Activated naive CD4-positive, alpha-beta T cell treated with anti-CD3 and anti-CD28 coated beads, Interleukin-2, amount 50 U/mL, for 24 hours (primary cell): ENCODE measurements at regions not wholly inside any gene's neighbourhood (a gene's known extent, or its start where the extent isn't known, plus 50 kb on each side); places are given as distances from the start of the nearest gene placed in this dataset.

Experiments
- H3K27ac Mint-ChIP-seq: one replicate; pipeline ENCODE4 v1.8.0; 2021; ENCODE audit warnings: mild to moderate bottlenecking, mixed read lengths
- H3K27me3 Mint-ChIP-seq: one replicate; pipeline ENCODE4 v1.8.0; 2021; ENCODE audit warnings: mixed read lengths
- H3K36me3 Mint-ChIP-seq: one replicate; pipeline ENCODE4 v1.8.0; 2021; ENCODE audit warnings: mixed read lengths
- H3K4me1 Mint-ChIP-seq: one replicate; pipeline ENCODE4 v1.8.0; 2021; ENCODE audit warnings: mixed read lengths
- H3K4me3 Mint-ChIP-seq: one replicate; pipeline ENCODE4 v1.8.0; 2021; ENCODE audit warnings: mild to moderate bottlenecking, mixed read lengths
- H3K9me3 Mint-ChIP-seq: one replicate; pipeline ENCODE4 v1.8.0; 2021; ENCODE audit warnings: mixed read lengths

- no peak overlapping the region for H3K27ac Mint-ChIP-seq
- no peak overlapping the region for H3K4me3 Mint-ChIP-seq
- H3K27me3 Mint-ChIP-seq: no peaks in the 10 kb centered on the region
- no peaks in the 10 kb centered on the region for H3K36me3 Mint-ChIP-seq
- no peaks in the 10 kb centered on the region for H3K4me1 Mint-ChIP-seq
- H3K9me3 Mint-ChIP-seq: peaks cover 4% of the 10 kb centered on the region
Observed at GRCh38 chr6:67630146-67630545, 1004.9 kb upstream of the ADGRB3 start.

- Mint-ChIP-seq H3K36me3 (no peaks in the 10 kb centered on the region), H3K9me3 (peaks cover 4% of the 10 kb centered on the region), H3K27me3 (no peaks in the 10 kb centered on the region), H3K4me3 (no peak overlapping the region), H3K27ac (no peak overlapping the region), H3K4me1 (no peaks in the 10 kb centered on the region)
Observed at GRCh38 chr6:67629258-67629657, 1005.8 kb upstream of the ADGRB3 start.

- Mint-ChIP-seq H3K27me3 (no peaks in the 10 kb centered on the region), H3K4me1 (no peaks in the 10 kb centered on the region), H3K9me3 (peaks cover 8% of the 10 kb centered on the region), H3K27ac (no peak overlapping the region), H3K4me3 (no peak overlapping the region), H3K36me3 (no peaks in the 10 kb centered on the region)
Observed at GRCh38 chr6:67615796-67616195, 1019.3 kb upstream of the ADGRB3 start.

DNA sequence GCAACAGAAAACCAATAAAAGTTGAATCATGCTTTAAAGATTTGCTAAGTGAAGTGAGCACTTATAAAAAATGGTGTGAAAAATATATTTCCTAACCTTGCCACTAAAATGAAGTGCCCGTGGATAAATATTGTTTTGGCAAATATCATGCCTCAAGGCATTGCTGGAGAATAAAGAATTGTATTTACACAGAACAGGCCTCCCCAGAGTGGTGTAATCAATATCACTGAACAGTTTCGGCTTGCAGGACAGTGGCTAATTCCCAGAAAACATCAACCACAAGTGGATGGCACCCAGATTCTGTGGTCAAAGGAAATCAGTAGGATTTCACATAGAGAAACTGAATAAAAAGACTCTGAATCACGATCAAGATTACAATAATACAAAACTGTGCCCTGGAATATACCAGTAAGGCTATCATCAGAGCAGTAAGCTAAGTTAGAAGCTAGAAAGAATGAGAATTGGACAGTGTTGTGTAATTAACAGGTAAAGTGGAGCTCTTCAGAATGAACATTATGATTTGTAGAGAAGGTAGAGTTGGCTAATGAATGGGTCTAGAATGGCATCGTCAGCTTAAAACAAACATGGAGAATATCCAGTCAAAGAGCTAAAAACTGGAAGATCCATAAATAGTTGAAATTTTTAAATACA lies 1026.9 kb upstream of the ADGRB3 start:
- Mint-ChIP-seq H3K4me3 (no peak overlapping the region), H3K9me3 (peaks cover 14% of the 10 kb centered on the region), H3K4me1 (no peaks in the 10 kb centered on the region), H3K27ac (no peak overlapping the region), H3K36me3 (no peaks in the 10 kb centered on the region), H3K27me3 (no peaks in the 10 kb centered on the region)

GRCh38 chr6:67606906-67607828 lies 1027.9 kb upstream of the ADGRB3 start:
- no peak overlapping the region for H3K27ac Mint-ChIP-seq
- peaks cover 5% of the 10 kb centered on the region for H3K9me3 Mint-ChIP-seq
- no peaks in the 10 kb centered on the region for H3K27me3 Mint-ChIP-seq
- H3K36me3 Mint-ChIP-seq: no peaks in the 10 kb centered on the region
- no peak overlapping the region for H3K4me3 Mint-ChIP-seq
- H3K4me1 Mint-ChIP-seq: no peaks in the 10 kb centered on the region

DNA sequence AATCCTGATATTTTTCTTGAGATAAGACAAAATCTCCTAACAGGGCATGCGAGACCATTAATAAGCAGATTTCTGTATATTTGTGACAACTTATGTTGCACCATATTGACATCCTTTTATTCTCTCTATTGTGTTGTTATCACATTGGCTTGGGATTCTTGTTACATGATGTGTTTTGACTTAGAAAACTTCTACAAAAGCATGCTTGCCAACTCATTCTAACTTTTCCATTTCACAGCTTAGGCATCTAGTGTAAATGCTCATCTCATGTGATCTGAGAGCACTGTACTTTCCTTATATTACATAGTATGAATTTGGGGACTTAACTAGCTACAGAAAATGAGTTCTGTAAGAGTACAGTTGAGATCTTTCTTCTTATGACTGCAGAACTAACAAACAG lies 1040.7 kb upstream of the ADGRB3 start:
- H3K4me1 Mint-ChIP-seq: no peaks in the 10 kb centered on the region
- no peak overlapping the region for H3K27ac Mint-ChIP-seq
- no peaks in the 10 kb centered on the region for H3K36me3 Mint-ChIP-seq
- H3K27me3 Mint-ChIP-seq: no peaks in the 10 kb centered on the region
- peaks cover 13% of the 10 kb centered on the region for H3K9me3 Mint-ChIP-seq
- no peak overlapping the region for H3K4me3 Mint-ChIP-seq

DNA sequence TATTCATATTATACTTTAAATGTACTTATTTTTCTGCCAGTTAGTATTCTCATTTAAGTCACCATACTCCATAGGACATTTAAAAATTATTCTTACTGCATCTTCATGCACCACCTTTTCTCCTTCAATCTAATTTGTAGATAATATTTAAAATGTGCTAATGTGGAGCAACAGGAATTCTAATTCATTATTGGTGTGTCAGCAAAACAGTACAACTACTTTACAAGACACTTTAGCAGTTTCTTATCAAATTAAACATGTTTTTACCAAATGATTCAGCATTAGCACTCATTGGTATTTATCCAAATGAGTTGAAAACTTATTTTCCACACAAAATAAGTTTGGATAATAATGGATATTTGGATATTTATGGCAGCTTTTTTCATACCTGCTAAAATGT lies 1041.8 kb upstream of the ADGRB3 start:
- H3K27me3 Mint-ChIP-seq: no peaks in the 10 kb centered on the region
- H3K4me1 Mint-ChIP-seq: no peaks in the 10 kb centered on the region
- H3K36me3 Mint-ChIP-seq: no peaks in the 10 kb centered on the region
- H3K27ac Mint-ChIP-seq: no peak overlapping the region
- H3K4me3 Mint-ChIP-seq: no peak overlapping the region
- peaks cover 13% of the 10 kb centered on the region for H3K9me3 Mint-ChIP-seq

- H3K27ac Mint-ChIP-seq: no peak overlapping the region
- peaks cover 13% of the 10 kb centered on the region for H3K9me3 Mint-ChIP-seq
- H3K4me1 Mint-ChIP-seq: no peaks in the 10 kb centered on the region
- H3K36me3 Mint-ChIP-seq: no peaks in the 10 kb centered on the region
- H3K27me3 Mint-ChIP-seq: no peaks in the 10 kb centered on the region
- H3K4me3 Mint-ChIP-seq: no peak overlapping the region
Observed at GRCh38 chr6:67591910-67592309, 1043.2 kb upstream of the ADGRB3 start.

- Mint-ChIP-seq H3K9me3 (peaks cover 4% of the 10 kb centered on the region), H3K4me1 (no peaks in the 10 kb centered on the region), H3K36me3 (no peaks in the 10 kb centered on the region), H3K27me3 (no peaks in the 10 kb centered on the region), H3K27ac (no peak overlapping the region), H3K4me3 (no peak overlapping the region)
Observed at GRCh38 chr6:67567842-67568241, 1067.2 kb upstream of the ADGRB3 start.

- no peak overlapping the region for H3K27ac Mint-ChIP-seq
- no peaks in the 10 kb centered on the region for H3K27me3 Mint-ChIP-seq
- H3K9me3 Mint-ChIP-seq: no peaks in the 10 kb centered on the region
- no peak overlapping the region for H3K4me3 Mint-ChIP-seq
- H3K4me1 Mint-ChIP-seq: no peaks in the 10 kb centered on the region
- H3K36me3 Mint-ChIP-seq: no peaks in the 10 kb centered on the region
Observed at GRCh38 chr6:67563671-67564070, 1071.4 kb upstream of the ADGRB3 start.

GRCh38 chr6:67560068-67560467 lies 1075.0 kb upstream of the ADGRB3 start:
- no peaks in the 10 kb centered on the region for H3K36me3 Mint-ChIP-seq
- H3K4me1 Mint-ChIP-seq: no peaks in the 10 kb centered on the region
- no peaks in the 10 kb centered on the region for H3K27me3 Mint-ChIP-seq
- no peak overlapping the region for H3K4me3 Mint-ChIP-seq
- H3K9me3 Mint-ChIP-seq: no peaks in the 10 kb centered on the region
- H3K27ac Mint-ChIP-seq: no peak overlapping the region

DNA sequence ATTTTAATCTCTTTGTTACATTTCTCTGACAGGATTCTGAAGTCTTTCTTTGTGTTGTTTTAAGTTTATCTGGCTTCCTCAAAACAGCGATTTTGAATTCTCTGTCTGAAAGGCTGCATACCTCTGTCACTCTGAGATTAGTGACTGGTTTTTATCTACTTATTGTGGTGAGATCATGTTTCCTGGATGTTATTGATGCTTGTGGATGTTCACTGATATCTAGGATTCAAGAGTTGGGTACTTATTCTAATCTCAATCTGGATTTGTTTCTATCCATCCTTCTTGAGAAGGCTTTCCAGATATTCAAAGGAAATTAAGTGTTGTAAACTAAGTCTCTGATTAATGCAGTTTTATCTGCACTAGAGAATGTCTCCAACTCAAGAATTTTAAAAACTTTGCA lies 1076.1 kb upstream of the ADGRB3 start:
- Mint-ChIP-seq H3K27ac (no peak overlapping the region), H3K4me1 (no peaks in the 10 kb centered on the region), H3K9me3 (no peaks in the 10 kb centered on the region), H3K36me3 (no peaks in the 10 kb centered on the region), H3K27me3 (no peaks in the 10 kb centered on the region), H3K4me3 (no peak overlapping the region)

DNA sequence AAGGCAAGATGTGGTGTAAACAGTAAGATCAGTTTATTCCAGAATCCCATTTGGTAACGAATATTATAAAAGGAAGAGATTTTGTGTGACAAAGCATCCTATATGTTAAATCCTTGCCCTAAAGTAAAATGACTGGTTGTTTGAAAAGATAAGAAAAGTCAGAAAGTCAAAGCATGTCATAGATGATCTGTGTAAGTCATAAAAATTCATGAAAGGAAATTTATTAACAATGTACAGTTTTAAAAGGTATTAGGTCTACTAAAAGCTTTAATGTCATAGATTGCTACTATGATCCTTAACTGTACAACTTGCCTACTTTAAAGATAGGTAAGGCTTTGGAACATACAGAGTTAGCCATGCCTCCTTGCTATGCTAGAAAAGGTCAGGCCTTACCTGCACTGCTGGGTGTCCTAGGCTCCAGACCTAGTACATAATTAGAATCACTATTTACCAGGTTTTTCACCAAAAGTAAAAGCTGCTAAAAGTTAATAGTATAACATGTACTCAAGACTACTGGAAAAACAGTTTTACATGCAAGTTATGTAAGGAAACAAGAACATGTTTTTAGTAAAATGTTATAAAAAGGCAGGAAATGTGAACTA lies 1090.1 kb upstream of the ADGRB3 start:
- Mint-ChIP-seq H3K27me3 (no peaks in the 10 kb centered on the region), H3K9me3 (peaks cover 5% of the 10 kb centered on the region), H3K27ac (no peak overlapping the region), H3K4me3 (no peak overlapping the region), H3K36me3 (no peaks in the 10 kb centered on the region), H3K4me1 (no peaks in the 10 kb centered on the region)

DNA sequence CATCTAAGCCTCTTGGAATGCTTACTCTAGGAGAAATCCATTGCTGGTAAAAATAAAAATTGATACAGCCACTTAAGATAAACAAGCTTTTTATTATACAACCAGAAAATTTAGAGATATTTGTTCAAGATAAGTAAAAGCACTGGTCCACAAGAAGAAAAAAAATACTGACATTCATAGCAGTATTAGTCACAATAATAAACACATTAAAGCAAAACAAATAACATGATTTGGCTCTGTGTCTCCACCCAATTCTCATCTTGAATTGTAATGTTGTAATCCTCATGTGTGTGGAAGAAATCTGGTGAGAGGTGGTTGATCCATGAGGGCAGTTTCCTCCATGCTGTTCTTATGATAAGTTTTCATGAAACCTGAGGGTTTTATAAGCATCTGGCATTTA lies 1093.5 kb upstream of the ADGRB3 start:
- Mint-ChIP-seq H3K4me1 (no peaks in the 10 kb centered on the region), H3K4me3 (no peak overlapping the region), H3K27ac (no peak overlapping the region), H3K36me3 (no peaks in the 10 kb centered on the region), H3K27me3 (no peaks in the 10 kb centered on the region), H3K9me3 (no peaks in the 10 kb centered on the region)

GRCh38 chr6:67538032-67538431 lies 1097.0 kb upstream of the ADGRB3 start:
- Mint-ChIP-seq H3K36me3 (no peaks in the 10 kb centered on the region), H3K27ac (no peak overlapping the region), H3K27me3 (no peaks in the 10 kb centered on the region), H3K4me3 (no peak overlapping the region), H3K4me1 (no peaks in the 10 kb centered on the region), H3K9me3 (no peaks in the 10 kb centered on the region)

DNA sequence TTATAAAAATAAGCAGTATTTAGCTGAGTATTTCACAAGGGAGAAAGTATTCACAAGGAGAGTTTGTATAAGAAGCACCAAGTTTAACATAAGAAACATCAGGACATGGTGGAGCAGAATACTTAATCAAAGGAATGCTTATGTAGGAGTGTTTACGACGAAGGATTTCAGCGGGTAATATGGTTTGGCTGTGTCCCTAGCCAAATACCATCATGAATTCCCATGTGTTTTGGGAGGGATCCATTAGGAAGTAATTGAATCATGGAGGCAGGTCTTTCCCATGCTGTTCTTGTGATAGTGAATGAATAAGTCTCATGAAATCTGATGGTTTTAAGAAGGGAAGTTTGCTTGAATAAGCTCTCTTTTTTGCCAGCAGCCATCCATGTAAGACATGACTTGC lies 1099.1 kb upstream of the ADGRB3 start:
- Mint-ChIP-seq H3K36me3 (no peaks in the 10 kb centered on the region), H3K27me3 (no peaks in the 10 kb centered on the region), H3K27ac (no peak overlapping the region), H3K4me3 (no peak overlapping the region), H3K4me1 (no peaks in the 10 kb centered on the region), H3K9me3 (no peaks in the 10 kb centered on the region)
